ENCODE measurements at regions not wholly inside any gene's neighbourhood (a gene's known extent, or its start where the extent isn't known, plus 50 kb on each side); places are given as distances from the start of the nearest gene placed in this dataset.

DNA sequence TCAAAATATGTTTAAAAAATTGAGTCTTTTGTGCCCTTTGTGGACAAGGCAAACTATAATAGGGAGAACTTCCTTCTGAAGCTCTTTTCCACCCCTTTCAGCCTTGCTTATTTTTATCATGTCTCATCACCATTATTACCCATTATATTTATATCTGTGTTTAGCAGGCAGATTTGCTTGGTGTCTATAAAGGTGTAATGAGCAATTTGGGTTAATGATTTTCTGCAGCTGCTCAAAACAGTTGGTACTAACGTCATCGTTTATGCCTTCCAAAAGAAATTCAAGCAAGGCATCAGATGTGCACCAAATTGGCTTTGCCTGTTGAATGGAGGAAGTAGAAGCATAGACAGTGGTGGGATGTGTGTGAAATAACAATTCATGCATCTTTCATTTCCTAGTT, 483.7 kb upstream of the SGO1 start:
- Histone ChIP-seq H3K4me1 (ENCODE audit: control insufficient read depth, insufficient read depth, low read length) (no peaks in the 10 kb centered on the region), H3K27ac (ENCODE audit: extremely low read depth, low read depth, low read length) (no peak overlapping the region), H3K4me3 (ENCODE audit: low read depth, low read length) (no peak overlapping the region), H3K9me3 (ENCODE audit: control insufficient read depth, insufficient read depth, low read depth, low read length) (no peaks in the 10 kb centered on the region), H3K36me3 (ENCODE audit: control insufficient read depth in 2 of 2, insufficient read depth in 1 of 2, low read length in 2 of 2) (no peaks in the 10 kb centered on the region)
- ChIA-PET CTCF (no interaction called here), POLR2A (no interaction called here)
- TF ChIP-seq, protein P1, sequence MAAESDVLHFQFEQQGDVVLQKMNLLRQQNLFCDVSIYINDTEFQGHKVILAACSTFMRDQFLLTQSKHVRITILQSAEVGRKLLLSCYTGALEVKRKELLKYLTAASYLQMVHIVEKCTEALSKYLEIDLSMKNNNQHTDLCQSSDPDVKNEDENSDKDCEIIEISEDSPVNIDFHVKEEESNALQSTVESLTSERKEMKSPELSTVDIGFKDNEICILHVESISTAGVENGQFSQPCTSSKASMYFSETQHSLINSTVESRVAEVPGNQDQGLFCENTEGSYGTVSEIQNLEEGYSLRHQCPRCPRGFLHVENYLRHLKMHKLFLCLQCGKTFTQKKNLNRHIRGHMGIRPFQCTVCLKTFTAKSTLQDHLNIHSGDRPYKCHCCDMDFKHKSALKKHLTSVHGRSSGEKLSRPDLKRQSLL (tag by site-specific recombination; IDR thresholded peaks at IDR 0.05): no peak
- TF ChIP-seq ZNF223 (tag by site-specific recombination; IDR thresholded peaks at IDR 0.05): no peak
- TF ChIP-seq ZBTB20 (tag by site-specific recombination; IDR thresholded peaks at IDR 0.05): no peak
- no peak for TF ChIP-seq HIC1 (tag by site-specific recombination; IDR thresholded peaks at IDR 0.05)
- no peak for TF ChIP-seq KLF7 (tag by site-specific recombination; IDR thresholded peaks at IDR 0.05; ENCODE audit: borderline replicate concordance)
- no peak for TF ChIP-seq RBAK (tag by site-specific recombination; IDR thresholded peaks at IDR 0.05)
- no peak for TF ChIP-seq PRDM2 (tag by site-specific recombination; IDR thresholded peaks at IDR 0.05; ENCODE audit: borderline replicate concordance)
- TF ChIP-seq ZNF132 (tag by site-specific recombination; IDR thresholded peaks at IDR 0.05; ENCODE audit: borderline replicate concordance): no peak
- TF ChIP-seq ZNF426 (tag by site-specific recombination; IDR thresholded peaks at IDR 0.05): no peak
- no peak for TF ChIP-seq ZNF362 (tag by site-specific recombination; IDR thresholded peaks at IDR 0.05)
- no peak for TF ChIP-seq ZNF19 (tag by site-specific recombination; IDR thresholded peaks at IDR 0.05; ENCODE audit: low read depth)
- no peak for TF ChIP-seq ZNF114 (tag by site-specific recombination; IDR thresholded peaks at IDR 0.05)

GRCh38 chr3:20669184-20669583, 483.2 kb upstream of the SGO1 start:
- H3K36me3 ChIP-seq (ENCODE audit: control insufficient read depth in 2 of 2, insufficient read depth in 1 of 2, low read length in 2 of 2): no peaks in the 10 kb centered on the region
- no peak overlapping the region for H3K27ac ChIP-seq (ENCODE audit: extremely low read depth, low read depth, low read length)
- POLR2A ChIA-PET: no interaction called here
- TF ChIP-seq, protein P2, sequence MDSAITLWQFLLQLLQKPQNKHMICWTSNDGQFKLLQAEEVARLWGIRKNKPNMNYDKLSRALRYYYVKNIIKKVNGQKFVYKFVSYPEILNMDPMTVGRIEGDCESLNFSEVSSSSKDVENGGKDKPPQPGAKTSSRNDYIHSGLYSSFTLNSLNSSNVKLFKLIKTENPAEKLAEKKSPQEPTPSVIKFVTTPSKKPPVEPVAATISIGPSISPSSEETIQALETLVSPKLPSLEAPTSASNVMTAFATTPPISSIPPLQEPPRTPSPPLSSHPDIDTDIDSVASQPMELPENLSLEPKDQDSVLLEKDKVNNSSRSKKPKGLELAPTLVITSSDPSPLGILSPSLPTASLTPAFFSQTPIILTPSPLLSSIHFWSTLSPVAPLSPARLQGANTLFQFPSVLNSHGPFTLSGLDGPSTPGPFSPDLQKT (IDR thresholded peaks at IDR 0.05; ENCODE audit: borderline replicate concordance, low read depth, low read length): no peak
- TF ChIP-seq ZNF544 (tag by site-specific recombination; IDR thresholded peaks at IDR 0.05): no peak
- no peaks in the 10 kb centered on the region for H3K9me3 ChIP-seq (ENCODE audit: control insufficient read depth, insufficient read depth, low read depth, low read length)
- H3K4me1 ChIP-seq (ENCODE audit: control insufficient read depth, insufficient read depth, low read length): no peaks in the 10 kb centered on the region
- CTCF ChIA-PET: no interaction called here
- no peak overlapping the region for H3K4me3 ChIP-seq (ENCODE audit: low read depth, low read length)
